DND-41 (cell line): ENCODE measurements at regions not wholly inside any gene's neighbourhood (a gene's known extent, or its start where the extent isn't known, plus 50 kb on each side); places are given as distances from the start of the nearest gene placed in this dataset.

Source experiments
- ATAC-seq: fragments of 200-7000 bp; cut with Tn5 transposase; 3 replicates; pipeline ENCODE4 v1.9.1; 2021; ENCODE audit warnings: low read depth; ENCODE audit not compliant: insufficient read depth
- DNase-seq: peaks from one replicate; pipeline ENCODE4 v3.0.0-alpha.2; 2020
- H2AFZ ChIP-seq: 2 replicates; pipeline ENCODE4 v1.6.0; 2012; ENCODE audit warnings: low read depth, low read length
- H3K27ac ChIP-seq: 2 replicates; pipeline ENCODE4 v1.5.1; 2012; ENCODE audit warnings: low read length, inconsistent platforms
- H3K27me3 ChIP-seq: fragments of 200-600 bp; sonication (generic); 2 replicates; pipeline ENCODE4 v1.6.0; 2012; ENCODE audit warnings: low read length, mild to moderate bottlenecking, inconsistent platforms; ENCODE audit not compliant: insufficient read depth, poor library complexity
- H3K36me3 ChIP-seq: 2 replicates; pipeline ENCODE4 v1.5.1; 2012; ENCODE audit warnings: low read length, inconsistent platforms; ENCODE audit not compliant: insufficient read depth
- H3K4me1 ChIP-seq: 2 replicates; pipeline ENCODE4 v1.5.1; 2012; ENCODE audit warnings: mild to moderate bottlenecking, low read length; ENCODE audit not compliant: insufficient read depth
- H3K4me2 ChIP-seq: 2 replicates; pipeline ENCODE4 v1.6.0; 2012; ENCODE audit warnings: mild to moderate bottlenecking, moderate library complexity, low read length, inconsistent platforms; ENCODE audit not compliant: insufficient read depth
- H3K4me3 ChIP-seq, 2 experiments: fragments of 200-600 bp in 1 of 2; shearing (Covaris generic) in 1 of 2; 2 replicates each; pipeline ENCODE4 v1.5.1; 2012 to 2016; ENCODE audit warnings: inconsistent platforms in 2 of 2, low read length in 2 of 2, mild to moderate bottlenecking in 2 of 2, low read depth in 1 of 2, moderate library complexity in 1 of 2
- H3K79me2 ChIP-seq: 2 replicates; pipeline ENCODE4 v1.6.0; 2012; ENCODE audit warnings: low read length, inconsistent platforms; ENCODE audit not compliant: insufficient read depth
- H3K9ac ChIP-seq: 2 replicates; pipeline ENCODE4 v1.6.0; 2012; ENCODE audit warnings: low read depth, mild to moderate bottlenecking, inconsistent platforms, low read length, moderate library complexity
- H3K9me3 ChIP-seq: 2 replicates; pipeline ENCODE4 v1.5.1; 2012; ENCODE audit warnings: low read length, moderate library complexity, mild to moderate bottlenecking, inconsistent platforms; ENCODE audit not compliant: insufficient read depth, severe bottlenecking
- H4K20me1 ChIP-seq: 2 replicates; pipeline ENCODE4 v1.6.0; 2012; ENCODE audit warnings: low read length; ENCODE audit not compliant: insufficient read depth
- EZH2 ChIP-seq: IDR thresholded peaks from 3 replicates; pipeline ENCODE4 v1.6.1; 2012; ENCODE audit warnings: borderline replicate concordance, low read depth, mild to moderate bottlenecking, moderate library complexity, low read length, inconsistent platforms; ENCODE audit not compliant: severe bottlenecking
- TF ChIP-seq, protein P1 (sequence below): IDR thresholded peaks from 2 replicates; pipeline ENCODE4 v1.5.1; 2012; ENCODE audit warnings: borderline replicate concordance, low read length, moderate library complexity, mild to moderate bottlenecking; ENCODE audit not compliant: poor library complexity, severe bottlenecking; ENCODE audit errors: extremely low read depth

DNA sequence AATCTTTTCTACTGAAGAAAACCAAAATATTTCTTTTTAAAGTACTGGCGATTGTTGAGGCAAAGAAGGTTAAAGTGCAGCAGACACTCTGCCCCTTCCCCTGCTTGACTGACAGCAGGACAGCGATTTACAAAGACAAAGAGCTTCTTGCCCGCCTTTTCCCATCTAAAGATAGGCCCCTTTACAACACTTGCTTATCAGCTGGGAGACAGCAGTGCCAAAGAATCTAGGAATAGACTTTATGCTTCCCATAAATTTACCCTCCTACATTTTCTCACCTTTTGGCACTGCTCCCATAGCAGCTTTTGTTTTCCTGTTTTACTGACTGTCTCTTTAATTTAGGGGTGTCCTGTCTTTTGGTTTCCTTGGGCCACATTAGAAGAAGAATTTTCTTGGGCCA lies 824.1 kb downstream of the CCSER2 start:
- Histone ChIP-seq H3K4me2 (no peak overlapping the region), H3K4me1 (no peaks in the 10 kb centered on the region), H3K9ac (no peak overlapping the region), H2AFZ (no peak overlapping the region), H3K27ac (no peak overlapping the region), H4K20me1 (no peaks in the 10 kb centered on the region), H3K79me2 (no peaks in the 10 kb centered on the region), H3K4me3 (no peak overlapping the region), H3K9me3 (no peaks in the 10 kb centered on the region), H3K27me3 (peaks cover 4% of the 10 kb centered on the region), H3K36me3 (no peaks in the 10 kb centered on the region)
- no peak for ATAC-seq
- no peak for DNase-seq
- no peak for TF ChIP-seq EZH2
- TF ChIP-seq, protein P1, sequence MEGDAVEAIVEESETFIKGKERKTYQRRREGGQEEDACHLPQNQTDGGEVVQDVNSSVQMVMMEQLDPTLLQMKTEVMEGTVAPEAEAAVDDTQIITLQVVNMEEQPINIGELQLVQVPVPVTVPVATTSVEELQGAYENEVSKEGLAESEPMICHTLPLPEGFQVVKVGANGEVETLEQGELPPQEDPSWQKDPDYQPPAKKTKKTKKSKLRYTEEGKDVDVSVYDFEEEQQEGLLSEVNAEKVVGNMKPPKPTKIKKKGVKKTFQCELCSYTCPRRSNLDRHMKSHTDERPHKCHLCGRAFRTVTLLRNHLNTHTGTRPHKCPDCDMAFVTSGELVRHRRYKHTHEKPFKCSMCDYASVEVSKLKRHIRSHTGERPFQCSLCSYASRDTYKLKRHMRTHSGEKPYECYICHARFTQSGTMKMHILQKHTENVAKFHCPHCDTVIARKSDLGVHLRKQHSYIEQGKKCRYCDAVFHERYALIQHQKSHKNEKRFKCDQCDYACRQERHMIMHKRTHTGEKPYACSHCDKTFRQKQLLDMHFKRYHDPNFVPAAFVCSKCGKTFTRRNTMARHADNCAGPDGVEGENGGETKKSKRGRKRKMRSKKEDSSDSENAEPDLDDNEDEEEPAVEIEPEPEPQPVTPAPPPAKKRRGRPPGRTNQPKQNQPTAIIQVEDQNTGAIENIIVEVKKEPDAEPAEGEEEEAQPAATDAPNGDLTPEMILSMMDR: no peak

DNA sequence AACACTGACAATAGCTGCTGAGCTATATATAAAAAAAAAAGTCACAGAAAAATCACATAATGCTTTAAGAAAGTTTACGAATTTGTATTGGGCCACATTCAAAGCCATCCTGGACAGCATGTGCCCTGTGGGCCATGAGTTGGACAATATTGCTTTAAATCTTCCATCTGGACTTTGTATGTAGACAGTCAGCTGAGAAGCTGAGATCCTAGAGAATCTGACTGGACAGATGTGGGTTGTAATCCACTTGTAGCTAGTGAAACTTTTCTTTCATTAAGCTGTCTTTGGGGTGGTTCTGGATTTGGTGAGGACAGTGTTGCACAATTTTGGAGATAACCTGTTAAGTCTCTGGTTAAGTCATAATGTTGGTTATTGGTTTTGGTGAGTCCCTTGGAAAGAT lies 824.5 kb downstream of the CCSER2 start:
- no peak overlapping the region for H3K4me2 ChIP-seq
- H2AFZ ChIP-seq: no peak overlapping the region
- H3K79me2 ChIP-seq: no peaks in the 10 kb centered on the region
- ATAC-seq (no peak), DNase-seq (no peak)
- H3K4me3 ChIP-seq: no peak overlapping the region
- TF ChIP-seq EZH2: no peak
- TF ChIP-seq, protein P1: no peak
- H3K27ac ChIP-seq: no peak overlapping the region
- H3K27me3 ChIP-seq: peaks cover 4% of the 10 kb centered on the region
- H4K20me1 ChIP-seq: no peaks in the 10 kb centered on the region
- no peak overlapping the region for H3K9ac ChIP-seq
- no peaks in the 10 kb centered on the region for H3K36me3 ChIP-seq
- H3K4me1 ChIP-seq: no peaks in the 10 kb centered on the region
- H3K9me3 ChIP-seq: no peaks in the 10 kb centered on the region

DNA sequence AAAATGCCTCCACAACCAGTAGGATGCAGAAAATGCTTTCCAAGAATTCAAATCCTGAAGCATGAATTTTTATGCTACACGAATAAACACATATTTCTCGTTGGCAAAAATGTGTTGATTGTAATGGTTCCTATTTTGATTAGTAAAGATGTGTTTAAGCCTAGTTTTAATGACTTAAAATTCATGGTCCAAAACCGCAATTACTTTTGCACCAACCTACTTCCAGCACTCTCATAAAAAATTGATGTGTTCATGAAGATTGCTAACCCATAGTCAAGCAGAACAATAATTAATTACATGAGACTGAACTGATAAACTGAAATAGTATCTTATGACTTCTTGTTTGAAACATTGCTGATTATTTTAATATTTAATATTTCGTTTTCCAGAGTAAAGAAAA lies 828.8 kb downstream of the CCSER2 start:
- H3K27ac ChIP-seq: no peak overlapping the region
- no peaks in the 10 kb centered on the region for H3K9me3 ChIP-seq
- H2AFZ ChIP-seq: no peak overlapping the region
- no peaks in the 10 kb centered on the region for H3K79me2 ChIP-seq
- H3K36me3 ChIP-seq: no peaks in the 10 kb centered on the region
- no peaks in the 10 kb centered on the region for H4K20me1 ChIP-seq
- TF ChIP-seq EZH2: no peak
- TF ChIP-seq, protein P1: no peak
- H3K4me3 ChIP-seq: no peak overlapping the region
- H3K4me1 ChIP-seq: no peaks in the 10 kb centered on the region
- DNase-seq: no peak
- H3K9ac ChIP-seq: no peak overlapping the region
- no peak overlapping the region for H3K4me2 ChIP-seq
- ATAC-seq: no peak
- no peaks in the 10 kb centered on the region for H3K27me3 ChIP-seq

DNA sequence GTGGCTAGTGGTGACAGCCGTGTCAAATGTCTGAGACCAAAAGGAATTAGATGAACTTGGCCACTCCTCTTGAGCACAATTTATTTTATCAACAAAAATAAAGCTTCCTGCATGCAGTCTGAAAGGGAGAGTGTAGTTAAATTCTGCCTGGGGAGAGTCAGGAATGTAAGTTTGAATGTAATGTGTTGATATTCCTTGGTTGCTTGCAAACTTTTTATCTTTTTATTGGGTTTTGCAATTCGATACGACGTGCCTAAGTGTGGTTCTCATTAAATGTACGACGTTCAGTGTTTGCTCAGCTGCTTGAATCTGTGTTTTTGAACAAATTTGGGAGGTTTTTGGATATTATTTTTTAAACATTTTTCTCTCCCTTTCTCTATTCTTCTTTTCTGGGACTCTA lies 839.9 kb downstream of the CCSER2 start:
- H3K27ac ChIP-seq: no peak overlapping the region
- no peaks in the 10 kb centered on the region for H3K79me2 ChIP-seq
- ATAC-seq (no peak), DNase-seq (no peak)
- no peak for TF ChIP-seq EZH2
- TF ChIP-seq, protein P1: no peak
- no peaks in the 10 kb centered on the region for H3K9me3 ChIP-seq
- no peaks in the 10 kb centered on the region for H3K27me3 ChIP-seq
- no peak overlapping the region for H3K4me2 ChIP-seq
- H2AFZ ChIP-seq: no peak overlapping the region
- H3K36me3 ChIP-seq: no peaks in the 10 kb centered on the region
- H3K4me1 ChIP-seq: no peaks in the 10 kb centered on the region
- no peak overlapping the region for H3K4me3 ChIP-seq
- no peak overlapping the region for H3K9ac ChIP-seq
- H4K20me1 ChIP-seq: no peaks in the 10 kb centered on the region
